ENCODE measurements at regions not wholly inside any gene's neighbourhood (a gene's known extent, or its start where the extent isn't known, plus 50 kb on each side); places are given as distances from the start of the nearest gene placed in this dataset.

DNA sequence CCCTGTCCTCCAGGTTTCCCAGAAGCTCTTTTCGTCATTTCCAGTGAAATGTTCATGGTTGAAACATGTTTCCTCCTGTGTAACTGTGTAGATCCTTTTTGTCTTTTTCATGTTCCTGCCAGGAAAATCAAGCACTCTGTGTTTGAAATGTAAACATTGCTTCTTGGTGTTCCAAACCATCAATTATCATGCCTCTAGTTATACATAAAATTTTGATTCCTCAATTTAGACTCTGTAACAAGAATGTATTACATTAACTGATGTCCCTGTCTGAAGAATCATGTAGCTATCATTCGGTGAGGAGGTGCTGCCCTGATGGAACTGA is 546.3 kb upstream of the CITED2 start:
- no peak for FAIRE-seq
- DNase-seq (ENCODE audit: low spot score in 2 of 2) = no peak

GRCh38 chr6:139920027-139920775 is 545.8 kb upstream of the CITED2 start:
- DNase-seq (ENCODE audit: low spot score in 2 of 2) (no peak), FAIRE-seq (no peak)

GRCh38 chr6:139919107-139920026 is 544.9 kb upstream of the CITED2 start:
- DNase-seq (ENCODE audit: low spot score in 2 of 2) = no peak
- no peak for FAIRE-seq

- no peak for DNase-seq (ENCODE audit: low spot score in 2 of 2)
- no peak for FAIRE-seq
Measured at GRCh38 chr6:139917951-139918630, 543.6 kb upstream of the CITED2 start.

DNA sequence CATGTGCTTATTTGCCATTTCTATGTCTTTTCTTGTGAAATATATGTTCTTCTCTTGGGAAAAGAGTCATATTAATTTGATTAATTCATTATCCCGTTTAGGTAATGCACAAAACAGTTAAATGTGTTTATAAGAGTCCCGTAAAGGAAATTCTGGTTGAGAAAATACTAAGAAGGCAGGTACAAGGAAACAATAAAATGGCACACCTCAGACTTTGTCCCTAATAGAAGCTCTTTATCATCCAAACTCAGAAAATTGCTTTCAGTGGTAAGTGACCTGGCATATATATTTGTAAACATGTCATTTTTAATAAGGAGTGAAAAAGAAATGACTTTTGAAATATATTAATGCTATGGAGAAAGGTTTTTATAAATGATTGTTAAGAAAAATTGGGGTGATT is 540.5 kb upstream of the CITED2 start:
- FAIRE-seq (no peak), DNase-seq (ENCODE audit: low spot score in 2 of 2) (no peak)

DNA sequence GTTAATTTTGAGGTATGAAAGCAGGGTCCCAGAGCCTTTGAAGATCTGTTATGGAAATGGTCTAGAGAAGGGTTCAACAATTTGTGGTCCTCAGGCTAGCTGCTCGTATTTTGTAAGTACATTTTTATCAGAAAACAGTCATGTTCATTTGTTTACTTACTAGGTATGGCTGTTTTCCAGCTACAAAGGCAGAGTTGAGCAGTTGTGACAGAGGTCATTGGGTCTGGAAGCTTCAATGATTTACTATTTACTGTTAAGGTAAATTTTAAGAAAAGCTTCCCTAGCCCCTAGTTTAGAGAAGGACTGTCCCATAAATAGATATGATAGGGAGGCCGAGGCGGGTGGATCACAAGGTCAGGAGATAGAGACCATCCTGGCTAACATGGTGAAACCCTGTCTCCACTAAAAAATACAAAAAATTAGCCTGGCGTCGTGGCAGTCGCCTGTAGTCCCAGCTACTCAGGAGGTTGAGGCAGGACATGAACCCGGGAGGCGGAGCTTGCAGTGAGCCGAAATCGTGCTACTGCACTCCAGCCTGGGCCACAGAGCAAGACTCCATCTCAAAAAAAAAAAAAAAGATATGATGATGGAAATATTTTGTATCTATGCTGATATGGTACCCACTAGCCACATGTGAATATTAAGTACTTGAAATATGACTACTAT is 538.4 kb upstream of the CITED2 start:
- FAIRE-seq = no peak
- DNase-seq (ENCODE audit: low spot score in 2 of 2) = no peak

GRCh38 chr6:139909992-139910391 is 535.5 kb upstream of the CITED2 start:
- DNase-seq (ENCODE audit: low spot score in 2 of 2) (no peak), FAIRE-seq (no peak)

DNA sequence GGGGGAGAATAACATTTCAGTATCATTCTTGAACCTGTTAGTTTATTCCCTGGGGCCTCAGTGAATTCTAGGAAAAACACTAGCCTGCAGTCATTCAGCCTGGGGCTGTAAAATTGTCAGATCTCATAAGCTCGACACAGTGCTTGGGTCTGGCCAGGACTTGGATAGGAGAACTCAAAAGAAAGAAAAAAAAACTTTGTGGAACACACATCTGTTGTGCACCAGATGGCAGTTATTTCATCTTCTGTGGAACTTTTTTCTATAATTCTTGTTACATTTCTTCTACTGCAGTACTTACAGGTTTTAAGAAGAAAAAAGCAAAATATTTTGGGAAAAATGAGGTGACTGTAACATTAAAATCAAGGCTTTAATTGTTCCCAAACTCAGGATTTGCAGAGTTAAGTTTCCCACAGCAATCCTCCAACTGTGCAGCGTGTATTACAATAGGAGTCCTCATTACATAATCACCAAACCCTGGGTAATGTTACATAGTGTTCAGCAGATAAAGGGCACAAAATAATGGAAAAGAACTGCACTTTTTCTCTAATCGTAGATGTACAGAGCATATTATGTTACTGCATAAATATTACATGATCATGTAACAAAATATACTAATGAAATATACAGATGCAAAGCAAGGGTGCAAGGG is 531.1 kb upstream of the CITED2 start:
- DNase-seq (ENCODE audit: low spot score in 2 of 2) (no peak), FAIRE-seq (no peak)

- DNase-seq (ENCODE audit: low spot score in 2 of 2) = no peak
- no peak for FAIRE-seq
Measured at GRCh38 chr6:139904568-139904967, 530.1 kb upstream of the CITED2 start.

DNA sequence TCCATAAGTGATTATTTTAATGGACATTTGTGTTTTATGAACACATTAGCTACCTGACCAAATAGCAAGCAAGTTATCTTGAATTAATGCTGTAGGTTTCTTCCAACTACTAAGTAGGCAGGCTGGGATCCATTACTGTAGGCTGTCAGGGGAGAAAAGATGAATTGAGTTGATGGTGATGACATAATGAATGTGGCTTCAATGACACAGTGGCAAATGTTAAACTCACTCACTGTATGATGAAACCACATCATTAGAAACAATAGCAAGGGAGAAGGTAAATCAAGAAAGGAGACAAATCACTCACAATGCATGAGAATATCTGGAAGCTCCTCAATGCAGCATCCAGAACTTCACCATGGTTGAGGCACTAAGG is 529.7 kb upstream of the CITED2 start:
- DNase-seq (ENCODE audit: low spot score in 2 of 2) = no peak
- FAIRE-seq = no peak

DNA sequence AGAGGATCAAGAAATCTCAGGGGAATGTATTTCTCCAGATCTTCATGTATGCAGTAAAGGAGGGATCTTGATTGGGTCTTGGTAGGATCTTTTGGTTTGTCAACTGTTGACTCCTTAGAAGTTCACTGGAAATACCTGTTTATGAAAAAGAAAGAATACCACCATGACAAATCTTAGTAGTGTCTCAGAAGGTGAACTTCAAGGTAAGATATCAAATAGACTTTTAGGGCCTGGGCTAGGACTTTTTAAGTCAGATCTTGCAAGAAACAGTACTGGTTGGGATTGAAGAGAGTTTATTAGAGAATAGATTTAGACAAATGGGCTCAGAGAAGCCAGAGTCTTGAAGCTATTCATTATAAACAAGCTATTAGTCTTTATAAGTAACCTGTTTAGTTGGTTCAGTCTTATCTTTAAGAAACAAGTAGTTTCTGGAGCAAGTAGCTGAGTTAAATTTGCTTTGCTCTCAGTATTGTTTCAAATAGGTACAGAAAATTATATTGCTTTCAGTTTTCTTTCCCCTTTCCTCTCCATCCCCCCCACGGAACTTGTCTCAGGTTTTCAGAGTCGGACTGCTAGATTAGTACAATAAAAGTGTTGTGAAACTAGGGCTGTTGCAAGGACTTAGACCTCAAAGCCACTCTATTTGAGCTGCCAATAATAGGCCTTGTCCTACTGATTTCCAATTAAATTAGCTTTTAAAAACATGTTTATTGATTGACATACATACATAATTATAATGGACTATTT is 529.1 kb upstream of the CITED2 start:
- DNase-seq (ENCODE audit: low spot score in 2 of 2) = no peak
- no peak for FAIRE-seq

GRCh38 chr6:139895205-139895793 is 520.9 kb upstream of the CITED2 start:
- FAIRE-seq = no peak
- no peak for DNase-seq (ENCODE audit: low spot score in 2 of 2)

- no peak for FAIRE-seq
- DNase-seq (ENCODE audit: low spot score in 2 of 2) = no peak
Measured at GRCh38 chr6:139894271-139894670, 519.8 kb upstream of the CITED2 start.

GRCh38 chr6:139891471-139891870 is 517.0 kb upstream of the CITED2 start:
- no peak for DNase-seq (ENCODE audit: low spot score in 2 of 2)
- no peak for FAIRE-seq

- DNase-seq (ENCODE audit: low spot score in 2 of 2) (no peak), FAIRE-seq (no peak)
Measured at GRCh38 chr6:139888681-139889122, 514.3 kb upstream of the CITED2 start.

- DNase-seq (ENCODE audit: low spot score in 2 of 2) (no peak), FAIRE-seq (no peak)
Measured at GRCh38 chr6:139887275-139887674, 512.8 kb upstream of the CITED2 start.

DNA sequence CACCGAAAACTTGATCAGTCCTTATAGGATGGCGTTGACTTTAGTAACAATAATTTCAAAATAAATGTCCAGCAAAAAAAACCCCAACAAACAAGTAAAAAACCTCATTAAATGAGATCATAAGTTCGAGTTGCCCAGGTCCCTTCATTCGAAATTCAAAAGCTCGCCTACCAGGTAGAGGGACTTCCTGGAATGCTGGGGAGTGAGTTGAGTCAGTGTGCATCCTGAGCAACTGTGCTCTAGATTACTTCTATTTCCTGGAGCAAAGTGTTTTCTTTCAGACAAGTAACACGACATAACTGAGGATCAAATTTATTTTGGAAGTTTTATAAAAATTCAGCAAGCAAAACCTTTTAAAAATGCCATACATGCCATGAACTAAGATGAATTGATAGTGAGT is 511.9 kb upstream of the CITED2 start:
- DNase-seq (ENCODE audit: low spot score in 2 of 2) (no peak), FAIRE-seq (no peak)

GRCh38 chr6:139885909-139886308 is 511.5 kb upstream of the CITED2 start:
- FAIRE-seq (no peak), DNase-seq (ENCODE audit: low spot score in 2 of 2) (no peak)

DNA sequence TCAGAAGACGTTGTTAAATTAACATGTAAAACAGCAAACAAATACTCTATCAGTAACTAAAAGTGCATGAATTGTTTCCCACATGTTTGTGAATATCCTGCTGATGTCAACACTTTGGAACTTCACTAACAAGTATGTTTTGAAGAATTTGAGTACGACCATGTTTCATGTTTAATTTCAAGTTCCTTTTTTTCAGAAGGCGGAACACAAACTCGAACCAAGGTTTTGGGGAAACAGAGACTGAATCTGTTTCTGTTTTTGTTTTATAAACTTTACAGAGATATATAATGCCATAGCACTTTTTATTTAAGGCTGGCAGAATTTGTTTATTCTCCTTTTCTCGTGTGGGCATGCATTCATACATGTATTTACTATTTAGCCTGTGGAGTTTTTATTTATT is 509.3 kb upstream of the CITED2 start:
- no peak for DNase-seq (ENCODE audit: low spot score in 2 of 2)
- no peak for FAIRE-seq

All from frontal cortex (tissue), 3 donors.